MM.1S (cell line): ENCODE measurements at regions not wholly inside any gene's neighbourhood (a gene's known extent, or its start where the extent isn't known, plus 50 kb on each side); places are given as distances from the start of the nearest gene placed in this dataset.

Source experiments
- DNase-seq: peaks from one replicate; pipeline ENCODE4 v3.0.0-alpha.2; 2015
- H2AFZ ChIP-seq: fragments of 300-600 bp; sonication (generic); 2 replicates; pipeline ENCODE4 v1.6.0; 2016; ENCODE audit warnings: antibody characterized with exemption, low read length
- H3F3A ChIP-seq: fragments of 300-600 bp; sonication (generic); 2 replicates; pipeline ENCODE4 v1.6.1; 2016; ENCODE audit warnings: mild to moderate bottlenecking, antibody characterized with exemption, low read length, moderate library complexity, mixed read lengths; ENCODE audit not compliant: insufficient read depth
- H3K27ac ChIP-seq: fragments of 300-600 bp; sonication (generic); 2 replicates; pipeline ENCODE4 v1.5.1; 2016; ENCODE audit warnings: mild to moderate bottlenecking, low read length
- H3K27me3 ChIP-seq: fragments of 300-600 bp; sonication (generic); replicated peaks from 2 replicates; pipeline ENCODE4 v1.6.0; 2016; ENCODE audit warnings: low read length; ENCODE audit not compliant: insufficient read depth
- H3K36me3 ChIP-seq: fragments of 300-600 bp; sonication (generic); replicated peaks from 2 replicates; pipeline ENCODE4 v1.6.1; 2016; ENCODE audit warnings: mild to moderate bottlenecking, low read length, mixed read lengths; ENCODE audit not compliant: insufficient read depth
- H3K4me1 ChIP-seq: fragments of 300-600 bp; sonication (generic); 2 replicates; pipeline ENCODE4 v1.6.1; 2016; ENCODE audit warnings: low read length, mixed read lengths
- H3K4me2 ChIP-seq: fragments of 300-600 bp; sonication (generic); 2 replicates; pipeline ENCODE4 v1.6.0; 2016; ENCODE audit warnings: low read depth, low read length
- H3K4me3 ChIP-seq: fragments of 300-600 bp; sonication (generic); 2 replicates; pipeline ENCODE4 v1.5.1; 2016; ENCODE audit warnings: low read length, mixed read lengths
- H3K79me2 ChIP-seq: fragments of 300-600 bp; sonication (generic); 2 replicates; pipeline ENCODE4 v1.6.1; 2016; ENCODE audit warnings: mixed run types, low read length, mixed read lengths
- H3K9ac ChIP-seq: fragments of 300-600 bp; sonication (generic); 2 replicates; pipeline ENCODE4 v1.6.1; 2016; ENCODE audit warnings: low read length, mixed read lengths
- H3K9me2 ChIP-seq: fragments of 300-600 bp; sonication (generic); replicated peaks from 2 replicates; pipeline ENCODE4 v1.6.1; 2016; ENCODE audit warnings: mild to moderate bottlenecking, low read length, mixed read lengths; ENCODE audit not compliant: insufficient read depth
- H3K9me3 ChIP-seq: fragments of 300-600 bp; sonication (generic); replicated peaks from 2 replicates; pipeline ENCODE4 v1.6.1; 2016; ENCODE audit warnings: mild to moderate bottlenecking, low read length, mixed read lengths; ENCODE audit not compliant: insufficient read depth
- H4K20me1 ChIP-seq: fragments of 300-600 bp; sonication (generic); 2 replicates; pipeline ENCODE4 v1.6.1; 2016; ENCODE audit warnings: mild to moderate bottlenecking, low read length, moderate library complexity, mixed read lengths; ENCODE audit not compliant: insufficient read depth
- EZH2 ChIP-seq: fragments of 300-600 bp; sonication (generic); optimal IDR thresholded peaks from 2 replicates; pipeline ENCODE3; 2017; ENCODE audit warnings: low read depth, mild to moderate bottlenecking, antibody characterized with exemption, low read length, mixed read lengths
- EZH2phosphoT487 ChIP-seq: fragments of 300-600 bp; sonication (generic); IDR thresholded peaks from 2 replicates; pipeline ENCODE4 v1.6.1; 2018; ENCODE audit warnings: antibody characterized with exemption, low read length
- TF ChIP-seq, protein P1 (sequence below): fragments of 300-600 bp; sonication (generic); IDR thresholded peaks from 2 replicates; pipeline ENCODE4 v1.5.1; 2016; ENCODE audit warnings: antibody characterized with exemption, low read length, mixed read lengths

DNA sequence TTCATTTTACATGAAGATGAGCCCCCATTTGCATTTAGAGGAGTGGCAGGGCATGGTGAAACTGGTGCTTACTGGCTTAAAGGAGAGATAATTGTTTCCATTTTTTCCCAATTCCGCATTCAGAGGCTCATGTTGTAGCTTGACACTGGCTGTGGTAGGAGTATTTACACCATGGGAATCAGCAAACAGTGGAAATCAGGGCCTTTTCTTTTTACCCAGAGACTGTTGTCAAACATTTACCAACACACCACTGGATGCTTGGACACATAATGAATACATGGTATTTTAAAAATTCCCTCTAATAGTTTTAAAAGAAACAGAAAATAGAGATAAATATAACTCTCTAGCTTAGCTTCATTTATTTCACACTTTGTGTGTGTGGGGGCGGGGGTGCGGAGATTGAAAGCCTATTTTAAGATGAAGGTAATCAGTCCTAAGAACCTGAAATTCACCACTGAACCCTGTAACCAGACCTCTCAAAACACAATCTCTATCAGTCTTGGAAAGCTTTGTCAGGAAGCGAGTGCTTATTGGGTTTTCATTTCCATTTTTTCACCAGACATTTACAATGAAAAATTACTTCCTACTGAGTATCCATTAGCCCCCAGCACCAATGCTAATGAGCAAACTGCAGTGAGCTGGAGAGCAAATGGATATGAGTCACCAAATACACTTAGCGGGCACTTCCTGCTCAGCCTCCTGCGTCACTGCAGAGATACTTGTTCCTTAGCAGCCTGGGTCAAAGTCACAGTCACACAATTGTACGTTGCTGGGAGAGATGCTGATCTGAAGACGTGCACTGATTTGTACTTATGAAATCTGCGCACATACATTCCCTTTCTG lies 532.0 kb downstream of the BCKDHB start:
- peak overlapping the region; percentile 11; the same call in 1 of the 2 replicates for H2AFZ ChIP-seq
- H3K9ac ChIP-seq: peak overlapping the region; percentile 31; the same call in 1 of the 2 replicates
- H3K9me3 ChIP-seq: no peaks in the 10 kb centered on the region
- H3K4me3 ChIP-seq: no peak overlapping the region
- H3K27me3 ChIP-seq: no peaks in the 10 kb centered on the region
- peak overlapping the region; percentile 81 for H3K27ac ChIP-seq
- no peaks in the 10 kb centered on the region for H3K79me2 ChIP-seq
- H3K4me1 ChIP-seq: peaks cover 53% of the 10 kb centered on the region
- peaks cover 26% of the 10 kb centered on the region for H3F3A ChIP-seq
- H3K36me3 ChIP-seq: no peaks in the 10 kb centered on the region
- DNase-seq: peak; percentile 84
- no peaks in the 10 kb centered on the region for H3K9me2 ChIP-seq
- TF ChIP-seq EZH2 (no peak), EZH2phosphoT487 (no peak)
- TF ChIP-seq, protein P1, sequence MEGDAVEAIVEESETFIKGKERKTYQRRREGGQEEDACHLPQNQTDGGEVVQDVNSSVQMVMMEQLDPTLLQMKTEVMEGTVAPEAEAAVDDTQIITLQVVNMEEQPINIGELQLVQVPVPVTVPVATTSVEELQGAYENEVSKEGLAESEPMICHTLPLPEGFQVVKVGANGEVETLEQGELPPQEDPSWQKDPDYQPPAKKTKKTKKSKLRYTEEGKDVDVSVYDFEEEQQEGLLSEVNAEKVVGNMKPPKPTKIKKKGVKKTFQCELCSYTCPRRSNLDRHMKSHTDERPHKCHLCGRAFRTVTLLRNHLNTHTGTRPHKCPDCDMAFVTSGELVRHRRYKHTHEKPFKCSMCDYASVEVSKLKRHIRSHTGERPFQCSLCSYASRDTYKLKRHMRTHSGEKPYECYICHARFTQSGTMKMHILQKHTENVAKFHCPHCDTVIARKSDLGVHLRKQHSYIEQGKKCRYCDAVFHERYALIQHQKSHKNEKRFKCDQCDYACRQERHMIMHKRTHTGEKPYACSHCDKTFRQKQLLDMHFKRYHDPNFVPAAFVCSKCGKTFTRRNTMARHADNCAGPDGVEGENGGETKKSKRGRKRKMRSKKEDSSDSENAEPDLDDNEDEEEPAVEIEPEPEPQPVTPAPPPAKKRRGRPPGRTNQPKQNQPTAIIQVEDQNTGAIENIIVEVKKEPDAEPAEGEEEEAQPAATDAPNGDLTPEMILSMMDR: no peak
- H4K20me1 ChIP-seq: no peaks in the 10 kb centered on the region
- H3K4me2 ChIP-seq: peak overlapping the region; percentile 36

DNA sequence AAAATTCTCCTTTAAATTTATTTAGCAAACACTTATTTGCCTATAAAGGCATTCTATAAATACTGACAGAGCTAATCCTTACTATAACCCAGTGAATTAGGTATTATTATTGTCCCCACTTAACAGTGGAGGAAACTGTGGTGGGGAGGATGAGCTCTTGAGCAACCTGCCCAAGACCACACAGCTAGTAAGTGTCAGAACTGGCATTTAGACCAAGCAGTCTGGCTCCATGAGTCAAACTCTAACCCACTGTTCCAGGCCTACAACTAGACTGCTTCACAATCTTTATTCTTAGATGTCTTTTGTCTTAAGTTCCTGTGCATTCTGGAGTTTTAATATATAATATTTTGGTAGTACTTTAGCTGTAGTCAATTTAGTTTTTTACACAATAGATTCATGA lies 530.8 kb downstream of the BCKDHB start:
- no peaks in the 10 kb centered on the region for H3K9me2 ChIP-seq
- H3K27ac ChIP-seq: no peak overlapping the region
- no peaks in the 10 kb centered on the region for H3K27me3 ChIP-seq
- no peak overlapping the region for H3K4me3 ChIP-seq
- no peak overlapping the region for H3K9ac ChIP-seq
- TF ChIP-seq EZH2 (no peak), EZH2phosphoT487 (no peak)
- TF ChIP-seq, protein P1: no peak
- H3K79me2 ChIP-seq: no peaks in the 10 kb centered on the region
- no peak for DNase-seq
- H3F3A ChIP-seq: peaks cover 26% of the 10 kb centered on the region
- H3K9me3 ChIP-seq: no peaks in the 10 kb centered on the region
- H4K20me1 ChIP-seq: no peaks in the 10 kb centered on the region
- no peaks in the 10 kb centered on the region for H3K36me3 ChIP-seq
- H3K4me2 ChIP-seq: no peak overlapping the region
- H2AFZ ChIP-seq: no peak overlapping the region
- peaks cover 53% of the 10 kb centered on the region for H3K4me1 ChIP-seq

DNA sequence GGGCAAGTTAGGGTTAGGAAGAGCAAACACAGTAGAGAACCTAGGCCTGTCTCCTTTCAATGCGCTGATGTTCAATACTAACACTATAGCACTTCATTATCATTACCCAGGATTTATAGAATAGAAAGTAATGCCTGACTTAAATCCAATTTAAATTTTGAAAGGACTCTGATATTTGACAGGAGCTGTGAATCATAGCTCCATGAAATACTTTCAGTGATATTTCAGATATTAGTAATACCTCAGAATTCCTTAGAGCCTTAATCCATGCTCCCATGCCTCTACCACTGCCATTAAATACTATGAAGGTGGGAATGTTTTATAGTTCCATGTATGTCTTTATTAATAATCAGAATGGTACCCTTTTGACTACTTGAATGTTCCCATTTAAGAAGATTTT lies 530.2 kb downstream of the BCKDHB start:
- Histone ChIP-seq H3K9ac (no peak overlapping the region), H3K9me3 (no peaks in the 10 kb centered on the region), H3K9me2 (no peaks in the 10 kb centered on the region), H3F3A (peaks cover 26% of the 10 kb centered on the region), H2AFZ (no peak overlapping the region), H3K27me3 (no peaks in the 10 kb centered on the region), H3K27ac (no peak overlapping the region), H3K4me3 (no peak overlapping the region), H3K79me2 (no peaks in the 10 kb centered on the region), H3K36me3 (no peaks in the 10 kb centered on the region), H4K20me1 (no peaks in the 10 kb centered on the region), H3K4me1 (peaks cover 47% of the 10 kb centered on the region), H3K4me2 (no peak overlapping the region)
- no peak for TF ChIP-seq EZH2phosphoT487
- TF ChIP-seq, protein P1: no peak
- no peak for DNase-seq
